HL-60 (cell line): ENCODE measurements at regions not wholly inside any gene's neighbourhood (a gene's known extent, or its start where the extent isn't known, plus 50 kb on each side); places are given as distances from the start of the nearest gene placed in this dataset.

Experiments
- CTCF ChIP-seq: IDR thresholded peaks from one replicate; pipeline ENCODE4 v1.5.1; 2011; ENCODE audit warnings: low read length, control low read depth, inconsistent platforms; ENCODE audit not compliant: insufficient read depth
- GABPA ChIP-seq: IDR thresholded peaks from 2 replicates; pipeline ENCODE4 v1.6.1; 2012; ENCODE audit warnings: low read depth
- POLR2AphosphoS5 ChIP-seq: IDR thresholded peaks from 2 replicates; pipeline ENCODE4 v1.6.1; 2012; ENCODE audit warnings: low read depth
- REST ChIP-seq: IDR thresholded peaks from 2 replicates; pipeline ENCODE4 v1.6.1; 2012; ENCODE audit warnings: low read depth; ENCODE audit not compliant: insufficient replicate concordance

- TF ChIP-seq CTCF (no peak), POLR2AphosphoS5 (no peak), REST (no peak), GABPA (no peak)
Measured at GRCh38 chr4:62930884-62931283, 1478.4 kb downstream of the TECRL start.
